ENCODE measurements at regions not wholly inside any gene's neighbourhood (a gene's known extent, or its start where the extent isn't known, plus 50 kb on each side); places are given as distances from the start of the nearest gene placed in this dataset.

GRCh38 chr14:36465178-36465577, 54.9 kb downstream of the NKX2-1 start:
- H3K27me3 ChIP-seq: no peaks in the 10 kb centered on the region
- H3K4me3 ChIP-seq: no peak overlapping the region
- H3K36me3 ChIP-seq: no peaks in the 10 kb centered on the region
- no peaks in the 10 kb centered on the region for H3K9me3 ChIP-seq
- DNase-seq: no peak

- Histone ChIP-seq H3K9me3 (no peaks in the 10 kb centered on the region), H3K4me3 (no peak overlapping the region), H3K27me3 (no peaks in the 10 kb centered on the region), H3K36me3 (no peaks in the 10 kb centered on the region)
- no peak for DNase-seq
Measured at GRCh38 chr14:36462890-36463289, 57.1 kb downstream of the NKX2-1 start.

- no peak for DNase-seq
- H3K9me3 ChIP-seq: no peaks in the 10 kb centered on the region
- H3K4me3 ChIP-seq: no peak overlapping the region
- no peaks in the 10 kb centered on the region for H3K36me3 ChIP-seq
- H3K27me3 ChIP-seq: no peaks in the 10 kb centered on the region
Measured at GRCh38 chr14:36455241-36455627, 64.8 kb downstream of the NKX2-1 start.

- H3K36me3 ChIP-seq: no peaks in the 10 kb centered on the region
- H3K27me3 ChIP-seq: no peaks in the 10 kb centered on the region
- DNase-seq: no peak
- no peak overlapping the region for H3K4me3 ChIP-seq
- H3K9me3 ChIP-seq: no peaks in the 10 kb centered on the region
Measured at GRCh38 chr14:36454599-36455240, 65.3 kb downstream of the NKX2-1 start.

- Histone ChIP-seq H3K27me3 (no peaks in the 10 kb centered on the region), H3K9me3 (no peaks in the 10 kb centered on the region), H3K4me3 (no peak overlapping the region), H3K36me3 (no peaks in the 10 kb centered on the region)
- no peak for DNase-seq
Measured at GRCh38 chr14:36452860-36453259, 67.2 kb downstream of the NKX2-1 start.

- DNase-seq: no peak
Measured at GRCh38 chr14:36451310-36452065, 68.5 kb downstream of the NKX2-1 start.

GRCh38 chr14:36450550-36450949, 69.5 kb downstream of the NKX2-1 start:
- Histone ChIP-seq H3K27me3 (no peaks in the 10 kb centered on the region), H3K4me3 (no peak overlapping the region), H3K36me3 (no peaks in the 10 kb centered on the region), H3K9me3 (no peaks in the 10 kb centered on the region)
- DNase-seq: no peak

More at GRCh38 chr14:36451310-36452065, 68.5 kb downstream of the NKX2-1 start:
- no peaks in the 10 kb centered on the region for H3K9me3 ChIP-seq
- no peak overlapping the region for H3K4me3 ChIP-seq
- no peaks in the 10 kb centered on the region for H3K36me3 ChIP-seq
- H3K27me3 ChIP-seq: no peaks in the 10 kb centered on the region

- DNase-seq: no peak
Measured at GRCh38 chr14:36449903-36450302, 70.1 kb downstream of the NKX2-1 start.

GRCh38 chr14:36443374-36443773, 76.7 kb downstream of the NKX2-1 start:
- no peak for DNase-seq
- H3K9me3 ChIP-seq: no peaks in the 10 kb centered on the region
- no peaks in the 10 kb centered on the region for H3K27me3 ChIP-seq

More at GRCh38 chr14:36449903-36450302, 70.1 kb downstream of the NKX2-1 start:
- Histone ChIP-seq H3K27me3 (no peaks in the 10 kb centered on the region), H3K9me3 (no peaks in the 10 kb centered on the region), H3K36me3 (no peaks in the 10 kb centered on the region), H3K4me3 (no peak overlapping the region)

GRCh38 chr14:36442824-36443241, 77.2 kb downstream of the NKX2-1 start:
- Histone ChIP-seq H3K36me3 (no peaks in the 10 kb centered on the region), H3K4me3 (no peak overlapping the region), H3K27me3 (no peaks in the 10 kb centered on the region), H3K9me3 (no peaks in the 10 kb centered on the region)
- no peak for DNase-seq

More at GRCh38 chr14:36443374-36443773, 76.7 kb downstream of the NKX2-1 start:
- Histone ChIP-seq H3K4me3 (no peak overlapping the region), H3K36me3 (no peaks in the 10 kb centered on the region)

GRCh38 chr14:36441283-36441682, 78.7 kb downstream of the NKX2-1 start:
- no peak for DNase-seq
- Histone ChIP-seq H3K4me3 (no peak overlapping the region), H3K27me3 (no peaks in the 10 kb centered on the region), H3K9me3 (no peaks in the 10 kb centered on the region), H3K36me3 (no peaks in the 10 kb centered on the region)

- no peaks in the 10 kb centered on the region for H3K36me3 ChIP-seq
- no peak for DNase-seq
- H3K27me3 ChIP-seq: no peaks in the 10 kb centered on the region
- H3K4me3 ChIP-seq: no peak overlapping the region
- H3K9me3 ChIP-seq: no peaks in the 10 kb centered on the region
Measured at GRCh38 chr14:36439766-36440165, 80.3 kb downstream of the NKX2-1 start.

- Histone ChIP-seq H3K27me3 (no peaks in the 10 kb centered on the region), H3K9me3 (no peaks in the 10 kb centered on the region), H3K4me3 (no peak overlapping the region), H3K36me3 (no peaks in the 10 kb centered on the region)
- DNase-seq: no peak
Measured at GRCh38 chr14:36438883-36439282, 81.1 kb downstream of the NKX2-1 start.

GRCh38 chr14:36430662-36431084, 89.4 kb downstream of the NKX2-1 start:
- DNase-seq: no peak
- H3K9me3 ChIP-seq: no peaks in the 10 kb centered on the region
- H3K27me3 ChIP-seq: no peaks in the 10 kb centered on the region
- no peaks in the 10 kb centered on the region for H3K36me3 ChIP-seq
- no peak overlapping the region for H3K4me3 ChIP-seq

- no peaks in the 10 kb centered on the region for H3K27me3 ChIP-seq
- H3K9me3 ChIP-seq: no peaks in the 10 kb centered on the region
- DNase-seq: no peak
- H3K4me3 ChIP-seq: no peak overlapping the region
- H3K36me3 ChIP-seq: no peaks in the 10 kb centered on the region
Measured at GRCh38 chr14:36430169-36430568, 89.9 kb downstream of the NKX2-1 start.

- DNase-seq: no peak
- H3K9me3 ChIP-seq: no peaks in the 10 kb centered on the region
- H3K4me3 ChIP-seq: no peak overlapping the region
- no peaks in the 10 kb centered on the region for H3K36me3 ChIP-seq
- H3K27me3 ChIP-seq: no peaks in the 10 kb centered on the region
Measured at GRCh38 chr14:36429692-36430091, 90.3 kb downstream of the NKX2-1 start.

GRCh38 chr14:36428350-36428749, 91.7 kb downstream of the NKX2-1 start:
- Histone ChIP-seq H3K9me3 (no peaks in the 10 kb centered on the region), H3K27me3 (no peaks in the 10 kb centered on the region), H3K36me3 (no peaks in the 10 kb centered on the region), H3K4me3 (no peak overlapping the region)
- no peak for DNase-seq

GRCh38 chr14:36426836-36427235, 93.2 kb downstream of the NKX2-1 start:
- H3K4me3 ChIP-seq: no peak overlapping the region
- no peaks in the 10 kb centered on the region for H3K9me3 ChIP-seq
- no peaks in the 10 kb centered on the region for H3K27me3 ChIP-seq
- H3K36me3 ChIP-seq: no peaks in the 10 kb centered on the region
- DNase-seq: peak; percentile 7
